HG02678 (cell line): ENCODE measurements at regions not wholly inside any gene's neighbourhood (a gene's known extent, or its start where the extent isn't known, plus 50 kb on each side); places are given as distances from the start of the nearest gene placed in this dataset.

Experiments
- ATAC-seq: cut with Tn5 transposase; IDR thresholded peaks from one replicate; pipeline ENCODE4 v1.9.1; 2021; ENCODE audit warnings: mild to moderate bottlenecking, moderate library complexity; ENCODE audit not compliant: unreplicated experiment

DNA sequence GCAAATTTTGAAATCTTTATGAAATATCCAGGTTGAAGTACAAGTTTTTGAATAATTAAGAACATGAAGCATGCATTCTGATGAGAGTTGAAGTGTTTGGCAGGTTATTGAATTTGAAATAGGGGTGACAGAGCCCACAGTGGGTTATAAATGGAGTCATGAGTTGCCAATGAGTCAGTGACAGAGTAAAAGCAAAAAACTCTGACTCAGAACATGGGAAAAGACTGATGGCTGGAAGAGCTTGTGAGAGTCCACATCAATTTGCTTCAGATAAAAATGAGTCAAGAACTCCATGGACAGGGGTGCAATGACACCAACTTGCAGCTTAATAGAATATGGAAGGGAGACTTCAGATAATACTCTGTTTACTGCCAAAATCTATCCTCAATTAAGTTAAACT lies 105.3 kb downstream of the SLC6A15 start:
- ATAC-seq: no peak

DNA sequence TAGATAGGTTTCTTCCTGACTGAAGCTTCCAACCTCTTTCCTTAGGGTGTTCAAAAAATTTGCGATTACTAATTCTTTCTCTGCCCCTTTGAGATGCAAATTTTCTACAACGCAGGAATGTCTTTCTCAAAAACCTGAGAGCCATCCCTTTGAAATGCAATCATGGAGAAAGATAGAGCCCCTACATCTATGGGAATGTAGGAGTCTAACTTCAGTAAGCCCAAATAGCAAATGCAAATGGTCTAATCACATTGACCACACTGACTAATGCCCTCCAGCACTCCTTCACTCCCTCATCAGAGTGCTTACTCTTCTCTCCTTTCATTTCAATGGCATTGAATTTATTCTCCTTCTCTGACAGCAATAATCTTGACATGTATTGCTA lies 107.1 kb downstream of the SLC6A15 start:
- no peak for ATAC-seq

DNA sequence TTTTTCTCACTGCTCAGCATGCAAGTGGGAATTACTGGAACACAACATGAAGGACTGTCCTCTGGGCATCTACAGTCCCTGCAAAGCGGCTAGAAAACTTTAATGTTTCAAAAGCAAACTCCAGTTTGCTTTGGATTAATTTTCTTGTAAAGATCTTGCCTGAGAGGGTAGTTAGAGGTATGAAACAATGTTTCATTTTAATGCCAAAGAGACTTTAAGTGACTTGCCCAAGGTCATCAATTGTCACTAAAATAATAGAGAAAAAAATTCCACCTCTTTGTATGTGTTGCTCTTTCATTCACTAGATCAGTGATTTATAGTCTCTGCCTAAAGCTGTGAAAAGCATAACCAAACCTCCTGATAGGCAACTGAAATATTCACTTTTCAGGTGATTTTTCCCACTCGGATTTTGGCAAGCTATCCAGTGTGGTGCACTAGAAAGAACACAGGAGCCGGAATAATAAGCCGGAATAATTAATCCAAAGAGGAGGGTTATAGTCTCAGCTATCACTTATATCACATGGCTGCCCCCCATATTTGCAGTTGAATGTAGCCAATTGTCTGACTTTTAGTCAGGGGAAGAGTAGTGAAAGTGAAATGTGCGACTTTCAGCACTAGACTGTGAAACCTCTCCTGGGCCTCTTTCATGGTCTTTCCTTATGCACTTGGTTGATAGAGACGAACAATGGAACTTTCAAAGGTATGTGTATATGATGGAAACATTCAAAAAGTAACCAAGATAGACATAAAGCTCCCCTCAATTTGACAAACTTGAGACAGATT lies 107.7 kb downstream of the SLC6A15 start:
- no peak for ATAC-seq

DNA sequence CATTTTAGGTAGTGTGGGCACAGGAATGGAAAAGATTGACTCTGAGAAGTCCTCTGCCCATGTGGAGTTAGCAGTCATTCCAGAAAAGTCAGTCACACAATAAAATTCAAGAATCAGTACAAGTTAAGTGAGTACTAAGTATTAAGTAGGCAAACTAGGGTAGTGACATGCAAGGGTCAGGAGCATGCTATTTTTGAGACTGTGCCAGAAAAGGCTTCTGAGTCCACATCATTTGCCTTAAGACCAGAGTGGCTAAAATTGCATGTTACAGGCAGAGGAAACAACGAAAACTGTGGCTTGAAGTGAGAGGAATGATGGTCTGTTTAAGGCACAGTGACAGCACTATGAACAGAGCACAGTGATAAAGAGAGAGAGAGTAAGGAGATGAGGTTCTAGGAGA lies 108.9 kb downstream of the SLC6A15 start:
- no peak for ATAC-seq

DNA sequence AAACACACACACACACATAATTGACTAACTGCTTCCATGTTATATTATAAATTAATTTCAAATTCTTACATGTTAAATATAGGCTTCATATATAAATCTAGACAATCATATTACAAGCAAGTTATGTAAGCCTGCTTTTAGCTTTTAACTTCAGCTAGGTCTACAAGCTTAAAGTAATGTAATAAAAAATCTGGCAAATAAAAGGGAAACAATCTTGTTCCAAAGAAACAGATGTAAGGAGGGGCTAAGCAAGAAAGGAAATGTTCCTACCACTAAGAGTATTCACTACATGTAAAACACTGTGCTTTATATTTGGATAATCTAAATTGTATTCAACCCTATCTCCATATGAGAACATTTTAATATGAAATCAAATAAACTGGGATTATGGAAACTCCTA lies 110.4 kb downstream of the SLC6A15 start:
- ATAC-seq: no peak

DNA sequence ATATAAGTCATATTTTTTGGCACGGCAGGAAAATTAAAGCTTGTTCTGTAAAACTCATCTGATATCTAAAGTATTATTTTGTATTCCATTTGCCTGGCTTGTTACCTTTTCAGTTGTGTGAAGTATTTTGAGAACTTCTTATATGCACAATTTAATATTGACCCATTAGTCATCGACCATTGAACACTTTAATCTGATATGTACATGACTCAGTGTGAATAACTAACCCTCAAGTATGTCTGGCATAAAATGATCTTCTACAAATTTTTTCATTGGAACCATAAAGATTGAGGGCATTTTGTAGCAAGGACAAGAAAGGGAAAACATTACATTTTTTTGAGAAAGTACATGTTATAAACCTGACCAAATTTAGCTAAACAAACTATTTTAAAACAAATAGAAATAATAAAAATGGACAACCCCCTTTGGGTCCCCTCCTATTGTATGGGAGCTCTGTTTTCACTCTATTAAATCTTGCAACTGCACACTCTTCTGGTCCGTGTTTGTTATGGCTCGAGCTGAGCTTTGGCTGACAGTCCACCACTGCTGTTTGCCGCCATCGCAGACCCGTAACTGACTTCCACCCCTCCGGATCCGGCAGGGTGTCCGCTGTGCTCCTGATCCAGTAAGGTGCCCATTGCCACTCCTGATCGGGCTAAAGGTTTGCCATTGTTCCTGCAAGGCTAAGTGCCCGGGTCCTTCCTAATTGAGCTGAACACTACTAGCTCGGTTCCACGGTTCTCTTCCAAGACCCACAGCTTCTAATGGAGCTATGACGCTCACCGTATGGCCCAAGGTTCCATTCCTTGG lies 118.8 kb downstream of the SLC6A15 start:
- ATAC-seq: no peak

DNA sequence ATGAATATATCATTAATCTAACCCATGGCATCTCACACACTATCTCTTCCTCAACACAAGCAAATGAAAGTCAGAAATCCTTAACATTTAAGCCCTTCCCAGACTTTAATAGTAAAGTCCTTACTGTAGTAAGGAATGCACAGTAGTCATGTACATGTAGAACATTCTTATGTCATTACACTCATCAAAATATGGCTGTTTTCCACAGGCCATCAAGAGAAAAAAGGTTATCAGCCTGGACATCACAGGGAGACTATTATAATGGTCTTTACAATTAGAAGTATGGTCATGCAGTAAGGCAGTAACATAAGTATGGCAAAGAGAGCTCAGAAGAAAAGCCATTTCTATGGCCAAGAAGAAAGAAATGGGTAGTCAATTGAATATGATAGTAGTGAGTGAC lies 121.2 kb downstream of the SLC6A15 start:
- ATAC-seq: no peak

DNA sequence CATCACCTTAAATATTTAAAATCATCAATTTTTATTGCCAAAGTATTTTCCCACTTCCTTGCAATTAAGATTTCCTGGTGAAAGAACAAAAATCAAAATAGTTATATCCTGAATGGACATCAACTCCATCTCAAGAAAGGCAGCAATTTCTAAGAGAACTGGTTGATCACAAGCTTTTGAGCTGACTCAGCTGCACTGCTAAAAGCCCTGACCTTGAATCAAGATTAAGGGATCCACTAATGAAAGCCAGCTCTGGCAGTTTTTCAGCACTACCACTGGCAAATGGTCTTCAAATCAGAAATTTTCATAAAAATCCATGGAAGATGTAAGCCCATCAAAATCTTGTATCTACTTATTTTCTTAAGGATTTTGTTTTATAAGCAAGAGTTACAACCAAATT lies 123.4 kb downstream of the SLC6A15 start:
- no peak for ATAC-seq

DNA sequence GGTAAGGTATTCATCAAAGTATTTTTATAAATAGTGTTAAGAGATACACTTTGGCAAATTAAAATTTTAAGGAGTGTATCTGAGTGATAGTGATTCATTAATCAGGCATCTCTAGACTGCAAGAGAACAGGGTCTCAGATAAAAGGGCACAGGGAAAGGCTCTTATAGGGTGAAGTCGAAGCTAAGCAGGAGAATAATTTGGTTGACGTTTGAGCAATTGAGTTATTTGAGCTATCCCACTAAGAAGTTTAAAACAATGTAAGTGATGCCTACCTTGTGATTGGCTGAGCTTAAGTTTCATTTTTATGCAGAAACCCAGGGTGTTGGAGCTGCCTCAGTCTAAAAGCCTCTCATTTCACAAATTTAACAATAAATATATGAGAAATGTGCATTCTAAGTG lies 125.3 kb downstream of the SLC6A15 start:
- no peak for ATAC-seq

DNA sequence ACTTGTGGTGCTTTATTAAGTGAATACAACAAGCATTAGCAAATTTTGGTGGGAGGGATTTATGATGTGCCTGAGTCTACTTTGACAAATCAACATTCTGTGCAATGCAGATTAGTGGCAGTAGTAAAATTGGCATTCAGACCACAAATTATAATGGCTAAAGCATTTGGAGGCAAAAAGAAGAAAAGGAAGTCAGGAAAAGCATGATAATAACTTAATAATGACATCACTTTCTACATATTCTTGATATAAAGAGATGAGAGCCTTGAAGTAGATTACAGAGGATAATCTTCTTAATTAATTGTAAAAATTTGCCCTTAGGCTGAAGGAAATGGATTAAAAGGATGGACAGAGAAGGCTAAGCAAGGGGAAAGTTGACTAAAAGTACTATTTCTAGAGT lies 126.0 kb downstream of the SLC6A15 start:
- ATAC-seq: no peak

DNA sequence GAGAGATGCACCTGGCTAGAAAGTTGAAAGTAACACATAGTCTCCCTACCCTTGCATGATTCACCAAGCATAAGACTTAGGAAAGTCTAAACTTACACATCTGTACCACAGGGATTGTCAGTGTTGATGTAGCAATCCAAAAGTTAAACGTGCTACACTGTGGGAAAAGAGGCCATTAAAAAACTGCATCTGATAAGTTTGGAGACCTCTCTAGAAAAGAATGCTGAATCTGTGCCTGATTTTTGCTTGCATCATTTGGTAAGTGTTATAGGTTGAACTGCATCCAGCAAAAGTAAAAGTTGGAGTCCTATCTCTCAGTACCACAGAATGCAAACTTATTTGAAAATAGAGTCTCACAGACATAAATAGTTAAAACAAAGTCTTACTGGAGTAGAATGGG lies 126.6 kb downstream of the SLC6A15 start:
- ATAC-seq: no peak

DNA sequence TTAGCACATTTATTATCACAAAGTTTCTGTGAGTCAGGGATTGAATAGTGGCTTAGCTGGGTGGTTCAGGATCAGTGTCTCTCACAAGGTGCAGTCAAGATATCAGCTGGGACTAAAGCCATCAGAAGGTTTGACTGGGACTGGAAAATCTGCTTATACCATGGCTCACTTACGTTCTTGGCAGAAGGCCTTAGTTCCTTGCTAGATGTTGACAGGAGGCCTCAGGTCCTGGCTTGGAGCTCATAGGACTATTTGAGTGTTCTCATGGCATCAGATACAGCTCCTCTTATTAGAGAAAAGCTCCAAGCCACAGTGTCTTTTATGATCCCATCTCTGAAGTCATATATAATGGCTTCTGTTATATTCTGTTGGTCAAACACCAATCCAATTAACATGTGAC lies 127.3 kb downstream of the SLC6A15 start:
- no peak for ATAC-seq

DNA sequence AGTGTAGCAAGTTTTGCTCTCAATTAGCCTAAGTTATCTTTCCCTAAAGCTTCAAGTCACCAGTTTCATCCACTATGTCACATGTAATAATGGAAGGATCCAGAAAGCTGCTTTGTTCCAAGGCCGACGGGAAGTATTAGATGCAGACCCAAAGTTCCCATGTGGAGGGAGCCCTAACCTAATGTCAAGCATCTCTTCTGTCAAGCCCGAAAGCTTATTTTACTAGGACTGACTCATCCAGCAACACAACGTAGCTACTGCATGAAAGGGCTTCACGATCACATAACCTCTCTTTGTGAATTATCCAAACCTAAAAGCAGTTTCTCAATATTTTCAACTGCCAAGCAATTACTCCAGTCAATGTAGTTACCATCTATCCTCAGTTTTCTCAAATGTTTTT lies 133.4 kb downstream of the SLC6A15 start:
- ATAC-seq: no peak

DNA sequence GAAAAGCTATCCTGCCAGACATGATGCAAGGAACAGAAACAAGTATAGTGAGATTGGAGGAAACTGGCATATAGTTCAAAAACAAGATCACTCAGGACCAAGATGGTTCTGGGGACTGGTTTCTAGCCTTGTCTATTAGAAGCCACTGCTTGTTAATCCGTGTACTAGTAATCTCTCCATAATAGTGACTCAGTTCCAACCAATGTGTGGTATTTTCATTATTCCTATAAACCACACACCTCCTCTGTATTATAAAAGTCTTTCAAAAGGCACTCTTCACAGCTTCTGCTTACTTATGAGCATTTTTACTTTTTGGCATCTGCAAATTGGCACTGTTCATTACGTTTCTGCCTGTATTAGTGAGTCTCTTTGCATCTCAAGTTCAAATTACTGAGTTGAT lies 140.3 kb downstream of the SLC6A15 start:
- no peak for ATAC-seq

DNA sequence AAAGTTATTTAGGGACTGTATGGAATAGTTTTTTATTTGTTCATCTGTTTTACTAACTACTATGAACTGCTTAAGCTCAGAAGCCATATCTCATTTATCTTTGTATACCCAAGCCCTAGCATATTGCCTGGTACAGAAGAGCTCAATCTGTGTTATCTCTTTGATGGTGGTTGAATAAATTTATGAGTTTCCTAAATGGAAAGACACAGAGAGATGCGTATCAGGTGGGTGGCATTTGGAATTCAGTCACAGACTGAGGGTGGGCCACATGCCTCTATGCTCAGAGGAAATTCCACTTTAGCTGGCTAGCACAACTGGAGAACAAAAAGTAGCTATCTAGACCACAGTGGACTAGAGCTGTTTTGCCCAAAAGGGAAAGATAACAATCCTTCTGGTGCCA lies 145.5 kb downstream of the SLC6A15 start:
- no peak for ATAC-seq

DNA sequence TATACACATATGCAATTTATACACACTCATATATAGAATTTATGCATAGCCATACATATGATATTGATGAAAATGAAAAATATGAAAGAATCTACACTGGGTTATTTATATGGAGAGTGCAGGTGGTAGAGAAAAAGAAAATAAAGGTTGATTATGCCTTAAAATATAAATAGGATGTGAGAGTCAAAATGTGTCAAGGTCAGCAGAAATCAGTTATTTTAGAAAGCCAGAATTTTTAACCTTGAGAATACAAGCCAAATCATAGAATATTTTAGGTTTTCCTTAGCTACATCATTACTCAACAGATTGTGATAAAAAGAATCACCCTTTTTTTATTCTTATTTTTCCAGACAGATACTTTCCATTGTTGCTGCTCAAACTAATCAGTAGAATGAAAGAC lies 146.2 kb downstream of the SLC6A15 start:
- ATAC-seq: no peak

DNA sequence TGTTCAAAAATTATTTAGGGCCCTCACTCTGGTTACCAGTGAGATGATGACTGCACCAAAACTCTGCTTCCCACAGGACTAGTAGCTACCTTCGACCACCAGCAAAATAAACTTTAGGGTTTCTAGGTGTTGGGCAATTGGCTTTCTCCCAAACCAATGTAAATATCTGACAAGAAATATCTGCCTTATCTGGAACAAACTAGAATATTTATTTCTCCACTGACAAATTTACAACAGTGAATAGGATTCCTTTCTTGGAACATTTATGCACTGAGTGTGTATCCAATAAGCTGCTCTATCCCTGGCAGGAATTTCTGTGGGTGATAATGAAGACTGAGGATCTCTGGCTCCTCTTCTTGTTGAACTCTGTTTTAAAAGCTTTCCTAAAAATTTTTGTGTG lies 148.6 kb downstream of the SLC6A15 start:
- ATAC-seq: no peak

DNA sequence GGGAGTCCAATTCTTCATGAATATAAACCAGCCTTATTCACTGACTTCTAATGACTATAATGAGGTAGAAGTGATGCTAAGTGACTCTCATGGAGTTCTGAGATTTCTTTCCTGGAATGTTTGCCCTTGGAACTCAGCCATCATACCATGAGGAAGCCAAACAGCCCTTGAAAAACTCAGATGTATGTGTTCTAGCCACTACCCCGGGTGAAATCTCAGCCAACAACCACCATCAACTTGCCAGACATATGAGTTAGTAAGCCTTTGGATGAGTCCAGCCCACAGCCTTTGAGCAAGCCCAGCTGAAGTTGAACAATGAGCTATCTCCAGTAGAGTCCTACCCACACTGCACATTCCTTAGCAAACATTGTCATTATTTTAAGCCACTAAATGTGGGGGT lies 149.5 kb downstream of the SLC6A15 start:
- no peak for ATAC-seq

DNA sequence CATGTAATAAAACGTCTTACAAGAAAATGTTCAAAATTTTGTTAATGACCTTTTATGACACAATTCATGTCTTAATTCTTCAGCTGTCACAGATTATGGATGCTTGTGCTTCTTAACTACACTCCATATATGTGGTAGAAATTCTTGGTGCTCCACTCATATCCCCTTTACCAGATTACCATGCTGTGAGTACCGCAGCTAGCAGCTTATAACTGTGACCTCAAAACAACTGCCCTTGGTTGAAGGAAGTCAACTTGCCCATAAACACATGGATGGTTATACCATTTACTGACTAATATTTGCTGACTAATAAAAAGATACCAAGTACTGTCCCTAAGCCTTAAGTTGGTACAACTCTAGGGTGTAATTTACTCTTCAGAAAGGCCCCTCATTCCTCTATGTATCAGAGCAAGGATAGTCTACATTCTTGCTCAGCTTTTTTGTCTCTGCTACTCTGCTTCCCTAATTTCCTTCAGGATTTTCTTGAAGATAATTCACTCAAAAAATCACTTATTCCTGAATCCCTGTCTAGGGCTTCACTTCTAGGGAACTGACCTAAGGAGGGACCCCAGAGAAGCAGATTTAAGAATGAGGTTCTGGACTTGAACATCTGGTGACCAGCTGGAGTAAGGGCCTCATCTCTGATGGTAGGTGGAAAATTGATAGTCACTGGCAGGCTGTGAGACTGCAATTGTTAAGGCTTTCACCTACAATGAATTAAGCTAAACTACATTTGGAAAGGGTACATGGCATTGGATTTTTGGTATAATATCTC lies 152.3 kb downstream of the SLC6A15 start:
- no peak for ATAC-seq

DNA sequence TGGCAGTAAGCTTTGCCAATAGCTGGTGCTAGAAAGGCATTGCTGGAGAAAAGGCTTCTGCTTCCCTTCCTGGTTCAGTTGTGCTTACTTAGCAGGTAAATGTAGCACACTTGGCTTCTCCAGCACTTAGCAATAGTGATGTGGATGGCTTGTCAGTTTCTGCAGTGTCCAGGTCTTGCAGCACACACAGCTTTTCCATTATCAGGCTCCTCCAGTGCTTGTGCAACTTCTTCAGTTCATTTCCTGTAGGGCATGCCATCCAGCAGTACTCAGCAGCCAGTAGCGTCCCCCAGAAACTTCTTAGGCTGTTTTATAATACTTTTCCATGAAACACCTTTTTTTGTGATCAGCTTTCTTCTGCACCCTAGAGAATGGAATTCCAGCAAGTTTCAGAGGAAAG lies 154.6 kb downstream of the SLC6A15 start:
- ATAC-seq: no peak

DNA sequence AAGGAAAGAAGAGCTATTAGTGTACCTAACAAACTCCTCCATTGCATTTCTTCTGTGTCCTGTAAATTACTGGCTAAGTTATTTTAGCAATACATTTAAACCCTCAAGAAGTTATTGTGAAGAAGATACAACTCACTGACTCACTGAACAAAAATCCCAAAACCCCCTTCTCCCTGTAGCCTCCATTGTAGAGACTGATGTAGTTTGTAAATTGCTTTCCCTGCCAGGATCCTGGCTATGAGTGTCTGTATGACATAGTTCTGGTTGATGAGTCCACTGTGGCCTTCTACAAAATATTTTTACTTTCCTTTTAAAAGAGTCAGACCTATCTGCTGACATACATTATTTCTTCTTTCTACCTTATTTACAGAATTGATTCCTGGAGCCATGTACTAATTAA lies 155.6 kb downstream of the SLC6A15 start:
- no peak for ATAC-seq

DNA sequence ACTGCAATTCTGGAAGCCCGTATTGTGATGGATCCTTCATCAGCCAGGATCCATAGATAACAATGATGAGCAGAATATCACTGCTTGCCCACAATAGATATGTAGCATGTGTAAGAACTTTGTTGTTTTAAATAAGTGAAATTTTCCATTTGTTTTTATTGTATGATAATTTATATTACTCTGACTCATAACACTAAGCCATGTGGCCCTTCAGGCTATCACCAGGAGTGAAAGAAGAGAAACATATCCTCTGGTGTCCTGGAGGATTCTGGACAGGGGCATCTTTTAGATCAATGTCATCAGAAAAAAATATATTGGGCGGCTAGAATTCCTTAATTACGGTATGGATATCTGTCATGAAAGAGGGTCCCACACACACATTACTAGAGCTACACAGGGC lies 167.5 kb downstream of the SLC6A15 start:
- no peak for ATAC-seq
